ENCODE measurements at regions not wholly inside any gene's neighbourhood (a gene's known extent, or its start where the extent isn't known, plus 50 kb on each side); places are given as distances from the start of the nearest gene placed in this dataset.

- no peak overlapping the region for H3K27ac ChIP-seq (ENCODE audit: low read depth, low read length)
- WGBS (ENCODE audit: insufficient coverage): no CpG with 5 or more reads among the region's 4 CpGs
- H3K9me3 ChIP-seq (ENCODE audit: control insufficient read depth, insufficient read depth, low read length): no peaks in the 10 kb centered on the region
- H3K4me1 ChIP-seq (ENCODE audit: control insufficient read depth, insufficient read depth, low read length): no peaks in the 10 kb centered on the region
- H3K36me3 ChIP-seq (ENCODE audit: control insufficient read depth, insufficient read depth, low read length): no peaks in the 10 kb centered on the region
- H3K27me3 ChIP-seq (ENCODE audit: control insufficient read depth, insufficient read depth, low read length): no peaks in the 10 kb centered on the region
- no peak overlapping the region for H3K4me3 ChIP-seq (ENCODE audit: low read depth, low read length)
- DNase-seq (ENCODE audit: low read depth in 4 of 6, low spot score in 6 of 6): no peak
Measured at GRCh38 chr18:34550156-34550555, 159.9 kb upstream of the DTNA start.

GRCh38 chr18:34550902-34551301 lies 159.2 kb upstream of the DTNA start:
- no peak overlapping the region for H3K27ac ChIP-seq (ENCODE audit: low read depth, low read length)
- no peak overlapping the region for H3K4me3 ChIP-seq (ENCODE audit: low read depth, low read length)
- H3K36me3 ChIP-seq (ENCODE audit: control insufficient read depth, insufficient read depth, low read length): no peaks in the 10 kb centered on the region
- no peaks in the 10 kb centered on the region for H3K27me3 ChIP-seq (ENCODE audit: control insufficient read depth, insufficient read depth, low read length)
- no peaks in the 10 kb centered on the region for H3K9me3 ChIP-seq (ENCODE audit: control insufficient read depth, insufficient read depth, low read length)
- H3K4me1 ChIP-seq (ENCODE audit: control insufficient read depth, insufficient read depth, low read length): no peaks in the 10 kb centered on the region
- 75% methylated on average over 1 of the region's 1 CpG for WGBS (ENCODE audit: insufficient coverage)
- DNase-seq (ENCODE audit: low read depth in 4 of 6, low spot score in 6 of 6): no peak

- Histone ChIP-seq H3K36me3 (ENCODE audit: control insufficient read depth, insufficient read depth, low read length) (no peaks in the 10 kb centered on the region), H3K4me3 (ENCODE audit: low read depth, low read length) (no peak overlapping the region), H3K27me3 (ENCODE audit: control insufficient read depth, insufficient read depth, low read length) (no peaks in the 10 kb centered on the region), H3K27ac (ENCODE audit: low read depth, low read length) (no peak overlapping the region), H3K4me1 (ENCODE audit: control insufficient read depth, insufficient read depth, low read length) (no peaks in the 10 kb centered on the region), H3K9me3 (ENCODE audit: control insufficient read depth, insufficient read depth, low read length) (no peaks in the 10 kb centered on the region)
- no peak for DNase-seq (ENCODE audit: low read depth in 4 of 6, low spot score in 6 of 6)
- 100% methylated on average over 1 of the region's 2 CpGs for WGBS (ENCODE audit: insufficient coverage)
Measured at GRCh38 chr18:34551824-34552223, 158.3 kb upstream of the DTNA start.

GRCh38 chr18:34562252-34562870 lies 147.7 kb upstream of the DTNA start:
- Histone ChIP-seq H3K4me1 (ENCODE audit: control insufficient read depth, insufficient read depth, low read length) (no peaks in the 10 kb centered on the region), H3K9me3 (ENCODE audit: control insufficient read depth, insufficient read depth, low read length) (no peaks in the 10 kb centered on the region), H3K27ac (ENCODE audit: low read depth, low read length) (no peak overlapping the region), H3K4me3 (ENCODE audit: low read depth, low read length) (no peak overlapping the region), H3K27me3 (ENCODE audit: control insufficient read depth, insufficient read depth, low read length) (no peaks in the 10 kb centered on the region), H3K36me3 (ENCODE audit: control insufficient read depth, insufficient read depth, low read length) (no peaks in the 10 kb centered on the region)
- no CpG with 5 or more reads among the region's 6 CpGs for WGBS (ENCODE audit: insufficient coverage)
- DNase-seq (ENCODE audit: low read depth in 4 of 6, low spot score in 6 of 6): no peak

- Histone ChIP-seq H3K9me3 (ENCODE audit: control insufficient read depth, insufficient read depth, low read length) (no peaks in the 10 kb centered on the region), H3K36me3 (ENCODE audit: control insufficient read depth, insufficient read depth, low read length) (no peaks in the 10 kb centered on the region), H3K4me3 (ENCODE audit: low read depth, low read length) (no peak overlapping the region), H3K4me1 (ENCODE audit: control insufficient read depth, insufficient read depth, low read length) (no peaks in the 10 kb centered on the region), H3K27me3 (ENCODE audit: control insufficient read depth, insufficient read depth, low read length) (no peaks in the 10 kb centered on the region), H3K27ac (ENCODE audit: low read depth, low read length) (no peak overlapping the region)
- WGBS (ENCODE audit: insufficient coverage): 80% methylated on average over 1 of the region's 2 CpGs
- no peak for DNase-seq (ENCODE audit: low read depth in 4 of 6, low spot score in 6 of 6)
Measured at GRCh38 chr18:34567857-34568256, 142.2 kb upstream of the DTNA start.

GRCh38 chr18:34576622-34577021 lies 133.5 kb upstream of the DTNA start:
- DNase-seq (ENCODE audit: low read depth in 4 of 6, low spot score in 6 of 6): no peak
- Histone ChIP-seq H3K27ac (ENCODE audit: low read depth, low read length) (no peak overlapping the region), H3K9me3 (ENCODE audit: control insufficient read depth, insufficient read depth, low read length) (no peaks in the 10 kb centered on the region), H3K4me3 (ENCODE audit: low read depth, low read length) (no peak overlapping the region), H3K27me3 (ENCODE audit: control insufficient read depth, insufficient read depth, low read length) (no peaks in the 10 kb centered on the region), H3K4me1 (ENCODE audit: control insufficient read depth, insufficient read depth, low read length) (no peaks in the 10 kb centered on the region), H3K36me3 (ENCODE audit: control insufficient read depth, insufficient read depth, low read length) (no peaks in the 10 kb centered on the region)
- 100% methylated on average over 6 of the region's 6 CpGs for WGBS (ENCODE audit: insufficient coverage)

- Histone ChIP-seq H3K9me3 (ENCODE audit: control insufficient read depth, insufficient read depth, low read length) (no peaks in the 10 kb centered on the region), H3K4me3 (ENCODE audit: low read depth, low read length) (no peak overlapping the region), H3K36me3 (ENCODE audit: control insufficient read depth, insufficient read depth, low read length) (no peaks in the 10 kb centered on the region), H3K27me3 (ENCODE audit: control insufficient read depth, insufficient read depth, low read length) (no peaks in the 10 kb centered on the region), H3K4me1 (ENCODE audit: control insufficient read depth, insufficient read depth, low read length) (no peaks in the 10 kb centered on the region), H3K27ac (ENCODE audit: low read depth, low read length) (no peak overlapping the region)
- WGBS (ENCODE audit: insufficient coverage): no CpG with 5 or more reads among the region's 4 CpGs
- no peak for DNase-seq (ENCODE audit: low read depth in 4 of 6, low spot score in 6 of 6)
Measured at GRCh38 chr18:34583895-34584294, 126.2 kb upstream of the DTNA start.

- no peak overlapping the region for H3K27ac ChIP-seq (ENCODE audit: low read depth, low read length)
- DNase-seq (ENCODE audit: low read depth in 4 of 6, low spot score in 6 of 6): no peak
Measured at GRCh38 chr18:34590503-34590902, 119.6 kb upstream of the DTNA start.

GRCh38 chr18:34591920-34592444 lies 118.1 kb upstream of the DTNA start:
- peak in 1 of 6 donors; percentile 51 for DNase-seq (ENCODE audit: low read depth in 4 of 6, low spot score in 6 of 6)
- Histone ChIP-seq H3K9me3 (ENCODE audit: control insufficient read depth, insufficient read depth, low read length) (no peaks in the 10 kb centered on the region), H3K4me3 (ENCODE audit: low read depth, low read length) (no peak overlapping the region), H3K27ac (ENCODE audit: low read depth, low read length) (peak overlapping the region; percentile 11), H3K4me1 (ENCODE audit: control insufficient read depth, insufficient read depth, low read length) (no peaks in the 10 kb centered on the region), H3K36me3 (ENCODE audit: control insufficient read depth, insufficient read depth, low read length) (no peaks in the 10 kb centered on the region), H3K27me3 (ENCODE audit: control insufficient read depth, insufficient read depth, low read length) (no peaks in the 10 kb centered on the region)
- no CpG with 5 or more reads among the region's 2 CpGs for WGBS (ENCODE audit: insufficient coverage)

More at GRCh38 chr18:34590503-34590902, 119.6 kb upstream of the DTNA start:
- WGBS (ENCODE audit: insufficient coverage): no CpG with 5 or more reads among the region's 2 CpGs
- no peaks in the 10 kb centered on the region for H3K4me1 ChIP-seq (ENCODE audit: control insufficient read depth, insufficient read depth, low read length)
- H3K9me3 ChIP-seq (ENCODE audit: control insufficient read depth, insufficient read depth, low read length): no peaks in the 10 kb centered on the region
- H3K27me3 ChIP-seq (ENCODE audit: control insufficient read depth, insufficient read depth, low read length): no peaks in the 10 kb centered on the region
- no peak overlapping the region for H3K4me3 ChIP-seq (ENCODE audit: low read depth, low read length)
- H3K36me3 ChIP-seq (ENCODE audit: control insufficient read depth, insufficient read depth, low read length): no peaks in the 10 kb centered on the region

GRCh38 chr18:34592481-34592880 lies 117.6 kb upstream of the DTNA start:
- peak in 1 of 6 donors; percentile 74 for DNase-seq (ENCODE audit: low read depth in 4 of 6, low spot score in 6 of 6)

More at GRCh38 chr18:34592481-34592880, 117.6 kb upstream of the DTNA start:
- H3K36me3 ChIP-seq (ENCODE audit: control insufficient read depth, insufficient read depth, low read length): no peaks in the 10 kb centered on the region
- H3K4me3 ChIP-seq (ENCODE audit: low read depth, low read length): peak overlapping the region; percentile 40
- H3K4me1 ChIP-seq (ENCODE audit: control insufficient read depth, insufficient read depth, low read length): no peaks in the 10 kb centered on the region
- no peaks in the 10 kb centered on the region for H3K9me3 ChIP-seq (ENCODE audit: control insufficient read depth, insufficient read depth, low read length)
- H3K27me3 ChIP-seq (ENCODE audit: control insufficient read depth, insufficient read depth, low read length): no peaks in the 10 kb centered on the region
- peak overlapping the region; percentile 75 for H3K27ac ChIP-seq (ENCODE audit: low read depth, low read length)
- WGBS (ENCODE audit: insufficient coverage): 19% methylated on average over 2 of the region's 3 CpGs
